GM19035 (cell line): ENCODE measurements at regions not wholly inside any gene's neighbourhood (a gene's known extent, or its start where the extent isn't known, plus 50 kb on each side); places are given as distances from the start of the nearest gene placed in this dataset.
"Not testable (repeated sequence)": the region's sequence is repeated elsewhere in the genome, so short reads cannot be mapped to it uniquely, and the experiment has no call there.

Experiments used
- ATAC-seq: cut with Tn5 transposase; IDR thresholded peaks from one replicate; pipeline ENCODE4 v1.9.1; 2021; ENCODE audit not compliant: unreplicated experiment

DNA sequence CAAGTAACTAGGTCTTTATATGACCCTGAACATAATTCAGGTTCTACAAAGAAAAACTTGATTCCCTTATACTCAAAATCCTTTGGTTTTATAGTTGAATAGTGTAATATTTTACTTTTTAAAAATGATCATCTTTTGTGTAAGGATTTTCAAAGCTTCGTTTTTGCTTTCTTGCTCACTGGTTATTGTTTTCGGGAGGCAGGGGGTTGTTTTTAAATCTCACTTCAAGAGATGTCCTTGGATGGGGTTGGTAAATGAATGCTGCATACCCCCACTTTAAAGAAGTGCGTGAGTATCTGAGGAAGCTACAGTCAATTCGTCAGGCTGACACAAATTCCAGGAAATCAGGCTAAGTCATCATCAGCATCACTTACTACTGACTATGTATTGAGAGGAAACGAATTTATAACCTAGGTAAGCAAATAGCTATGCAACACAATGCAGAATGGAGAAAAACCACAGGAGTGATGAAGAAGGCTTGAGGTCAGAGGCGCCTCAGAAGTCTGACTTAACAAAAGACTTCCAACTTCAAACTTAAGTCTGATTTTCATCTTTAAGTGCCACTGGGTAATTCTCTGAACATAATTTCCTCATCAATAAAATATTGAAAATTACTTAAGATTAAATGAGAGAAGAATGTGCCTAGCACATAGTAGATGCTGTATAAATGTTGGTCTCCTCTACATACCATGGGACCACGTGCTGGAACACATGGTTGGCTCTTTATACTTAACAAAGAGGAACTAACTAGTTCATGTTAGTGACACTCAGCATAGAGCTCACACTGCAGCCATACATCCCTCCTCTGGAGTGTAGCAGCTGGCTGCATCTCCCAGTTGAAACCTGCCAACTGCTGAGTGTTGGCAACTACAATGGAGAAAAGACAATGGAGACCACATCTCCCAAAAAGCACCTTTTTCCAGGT is 106.0 kb upstream of the KIF2A start:
- no peak for ATAC-seq

DNA sequence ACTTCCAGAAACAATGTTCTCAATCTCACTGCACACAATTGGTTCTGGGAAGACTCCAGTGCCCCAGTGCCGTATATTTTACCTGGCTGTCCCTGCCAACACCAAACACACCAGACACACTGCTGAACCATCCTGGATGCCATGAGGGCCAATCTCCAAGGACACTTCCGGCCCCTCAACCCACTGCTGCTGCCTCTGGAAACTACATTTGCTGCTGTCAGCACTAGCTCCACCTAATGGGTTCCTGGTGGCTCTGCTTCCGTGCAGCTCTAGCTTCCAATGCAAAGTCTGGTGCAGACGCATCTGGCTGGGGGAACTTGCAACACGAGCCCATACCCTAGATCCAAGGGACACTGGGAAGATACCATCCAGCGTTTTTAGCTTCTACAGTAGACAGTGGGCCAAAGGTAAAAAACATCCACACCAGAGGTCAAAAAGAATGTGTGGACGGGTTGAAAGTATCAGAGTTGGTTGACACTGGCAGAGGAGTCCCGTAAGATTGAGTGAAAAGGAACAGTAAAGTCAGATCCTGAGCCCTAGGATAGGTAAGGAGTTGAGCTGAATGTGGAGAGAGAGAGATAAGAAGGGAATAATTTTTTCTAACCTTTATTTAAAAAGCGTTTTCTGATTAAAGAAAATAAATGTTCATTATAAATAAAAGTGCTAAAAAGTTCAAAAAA is 99.7 kb upstream of the KIF2A start:
- no peak for ATAC-seq

DNA sequence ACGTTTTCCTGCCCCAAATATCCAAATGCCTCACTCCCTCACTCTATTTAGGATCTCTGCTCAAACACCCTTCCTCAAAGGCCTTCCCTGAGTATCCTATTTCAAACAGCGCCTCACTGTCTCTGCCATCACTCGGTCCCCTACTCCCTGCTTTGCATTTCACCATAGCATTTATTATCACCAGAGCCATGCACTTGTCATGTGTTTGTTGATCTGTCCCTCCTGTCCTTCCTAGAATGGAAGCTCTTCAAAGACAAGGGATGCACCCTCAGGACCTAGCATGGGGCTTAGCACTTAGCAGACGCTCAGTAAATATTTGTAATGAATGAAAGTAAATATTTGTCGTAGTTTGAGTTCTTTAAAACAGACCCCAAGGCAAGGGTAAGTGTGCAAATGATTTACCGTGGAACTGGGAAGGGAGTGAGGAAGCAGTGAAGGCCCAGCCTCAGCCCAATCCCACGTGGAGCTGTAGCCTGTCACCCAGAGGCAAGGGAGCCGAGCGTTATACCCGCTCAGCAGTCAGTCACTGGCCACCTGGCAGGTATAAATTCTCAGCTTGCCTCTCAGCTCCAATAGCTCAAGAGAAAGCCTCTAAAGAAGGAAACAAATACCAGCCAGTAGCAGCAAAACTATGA is 97.7 kb upstream of the KIF2A start:
- ATAC-seq: no peak

DNA sequence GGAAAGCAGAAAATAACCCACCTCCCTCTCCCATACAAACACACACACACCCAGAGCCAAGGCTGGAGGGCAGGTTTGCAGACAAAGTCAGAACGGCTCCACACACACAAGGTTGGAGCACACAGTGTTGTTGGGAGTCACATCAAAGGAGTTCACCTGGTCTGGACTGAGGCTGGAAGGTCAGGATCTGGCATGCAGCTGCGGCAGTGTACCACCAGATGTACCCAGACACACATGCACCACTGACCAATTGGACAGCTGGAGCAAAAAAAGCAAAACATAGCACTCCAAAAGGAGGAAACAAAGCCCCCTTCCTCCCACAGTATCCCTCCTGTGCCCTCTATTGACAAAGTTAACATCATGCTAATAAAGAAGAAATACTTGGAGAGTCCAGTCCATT is 94.6 kb upstream of the KIF2A start:
- ATAC-seq: no peak

DNA sequence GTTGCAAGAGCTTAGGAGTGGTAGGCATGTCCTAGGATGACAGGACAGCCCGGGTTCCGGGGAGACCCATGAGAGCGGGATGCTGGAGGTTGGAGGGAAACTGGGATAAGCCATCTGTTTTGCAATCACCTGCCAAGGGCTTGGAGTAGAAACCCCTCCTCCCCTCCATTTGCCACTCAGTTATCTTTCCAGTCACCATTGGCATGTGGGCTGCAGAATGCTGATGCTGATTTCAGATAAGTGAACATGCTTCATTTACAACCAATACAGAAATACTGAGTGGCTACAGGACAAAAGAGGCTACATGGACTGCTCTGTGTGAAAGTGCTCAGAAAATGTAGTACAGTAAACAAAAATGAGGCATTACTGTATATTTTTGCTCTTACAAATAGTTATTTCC is 93.4 kb upstream of the KIF2A start:
- ATAC-seq: no peak

DNA sequence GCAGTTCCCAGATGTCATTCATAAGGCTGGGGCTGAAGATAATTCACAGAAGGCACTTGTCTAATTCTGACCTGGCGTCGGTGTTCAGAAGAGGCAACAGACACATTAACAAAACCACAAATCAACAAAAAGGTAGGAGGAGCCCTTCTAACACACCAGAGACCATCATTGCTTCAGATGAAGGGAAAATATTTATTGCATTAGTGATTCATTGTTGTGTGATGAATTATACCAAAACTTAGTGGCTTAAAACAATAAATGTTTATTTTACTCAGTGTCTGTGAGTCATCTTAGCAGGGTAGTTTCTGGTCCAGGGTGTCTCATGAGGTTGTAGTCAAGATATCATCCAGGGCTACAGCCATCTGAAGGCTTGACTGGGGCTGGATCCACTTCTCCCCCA is 91.3 kb upstream of the KIF2A start:
- no peak for ATAC-seq

DNA sequence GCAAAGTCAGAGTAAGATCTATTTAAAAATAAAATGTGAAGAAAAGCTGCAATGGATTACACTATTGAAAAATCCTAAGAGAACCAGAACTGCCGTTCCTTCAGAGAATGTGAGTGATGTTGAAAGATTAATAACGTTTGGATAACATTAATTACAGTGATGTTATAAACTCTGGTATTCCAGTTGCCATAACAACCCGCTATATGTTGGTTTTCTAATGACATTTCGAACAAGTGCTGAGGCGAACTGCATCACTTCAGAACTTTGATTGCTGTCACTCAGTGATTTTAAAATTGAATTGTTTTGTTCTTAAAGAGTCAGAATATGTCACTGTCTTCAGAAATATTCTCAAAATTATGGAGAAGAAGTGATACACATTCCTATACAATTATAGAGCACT is 89.4 kb upstream of the KIF2A start:
- ATAC-seq: not testable (repeated sequence)

DNA sequence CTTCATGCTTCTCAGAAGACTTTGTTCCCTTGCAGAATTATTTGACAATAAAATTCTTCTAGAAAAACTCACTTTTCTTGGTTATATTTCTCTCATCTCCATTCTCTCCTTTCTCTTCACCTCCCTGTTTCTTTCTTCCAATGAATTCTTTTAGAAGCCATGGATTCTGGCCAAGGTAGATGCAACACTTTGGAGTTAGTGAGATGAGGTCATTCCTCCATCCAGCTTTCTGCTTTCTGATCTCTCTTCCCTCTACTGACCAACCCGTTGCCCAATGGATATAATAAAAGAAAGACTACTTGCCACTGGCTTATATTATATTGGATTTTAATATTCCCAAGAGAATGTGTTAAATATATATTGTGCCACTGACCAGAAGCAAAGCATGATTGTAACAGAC is 88.9 kb upstream of the KIF2A start:
- ATAC-seq: not testable (repeated sequence)

DNA sequence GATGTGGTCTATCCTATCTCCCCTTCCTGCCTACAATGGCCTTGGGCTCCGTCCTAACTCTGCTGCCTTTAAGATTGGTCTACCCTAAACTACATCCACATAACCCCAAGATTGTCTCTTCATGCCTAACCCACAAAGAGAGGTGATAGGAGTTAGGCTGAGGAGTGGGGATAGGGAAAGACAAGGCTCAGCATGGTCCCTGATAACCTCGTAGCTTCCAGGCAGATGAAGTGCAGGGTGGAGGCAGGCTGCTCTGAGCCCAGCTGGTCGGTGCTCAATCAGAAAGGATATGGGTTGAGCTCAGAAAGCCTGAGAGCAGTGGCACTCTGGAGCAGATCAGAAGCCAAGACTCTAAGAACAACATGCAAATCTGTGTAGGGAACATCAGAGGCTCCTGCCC is 87.1 kb upstream of the KIF2A start:
- ATAC-seq: not testable (repeated sequence)

DNA sequence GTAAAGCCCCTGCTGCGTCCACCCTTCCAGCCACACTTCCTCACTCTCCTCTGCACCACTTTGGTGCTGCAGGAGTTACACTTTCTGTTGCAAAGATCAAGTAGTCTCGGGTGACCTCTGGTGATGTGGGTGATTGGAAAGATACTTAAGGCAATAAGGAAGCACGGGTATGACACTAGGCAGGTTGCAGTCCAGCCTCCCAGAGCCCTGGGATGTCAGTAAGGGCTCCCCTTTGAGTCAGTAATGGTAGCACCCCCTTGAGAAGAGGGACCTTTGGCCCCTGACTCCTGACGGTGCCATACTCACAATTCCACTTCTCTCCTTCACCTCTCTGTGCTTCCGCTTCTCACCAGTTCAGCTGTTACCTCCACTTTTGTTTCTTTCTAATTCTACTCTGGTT is 84.1 kb upstream of the KIF2A start:
- ATAC-seq: not testable (repeated sequence)

DNA sequence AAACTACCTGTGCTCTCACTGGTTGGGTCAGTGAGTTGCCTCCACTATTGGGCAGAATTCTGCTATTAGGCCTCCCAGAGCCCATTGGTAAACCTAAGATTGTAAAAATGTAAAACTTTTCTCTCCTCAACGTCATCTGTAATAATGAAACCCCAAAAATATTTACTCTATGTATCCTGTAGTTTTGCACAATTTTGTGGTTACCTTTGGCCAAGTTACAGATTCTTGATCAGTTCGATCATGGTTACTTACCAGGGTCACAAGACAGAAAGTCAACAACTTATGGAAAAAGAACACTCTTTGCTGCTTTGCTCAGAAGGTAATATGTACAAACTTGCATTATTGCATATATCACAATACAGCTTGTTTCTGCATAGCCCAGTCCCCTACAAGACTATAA is 83.7 kb upstream of the KIF2A start:
- ATAC-seq: not testable (repeated sequence)

DNA sequence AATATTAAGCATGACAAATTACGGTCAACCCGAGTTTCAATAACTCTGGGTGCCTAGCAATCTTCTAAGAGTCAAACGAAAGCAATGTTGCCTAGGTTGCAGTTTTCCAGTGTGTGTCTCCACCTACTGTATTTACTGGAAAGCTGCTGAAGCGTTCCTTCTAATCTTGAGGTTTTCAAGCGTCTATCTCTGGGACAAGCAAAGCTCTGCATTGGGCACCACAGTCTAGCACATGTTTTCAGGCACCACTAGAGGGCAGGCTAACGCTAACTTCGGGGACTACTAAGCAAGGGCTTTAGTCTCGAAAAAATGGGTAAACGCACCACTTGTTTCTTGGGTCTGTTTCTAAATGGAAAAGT is 82.7 kb upstream of the KIF2A start:
- peak; percentile 97 for ATAC-seq

DNA sequence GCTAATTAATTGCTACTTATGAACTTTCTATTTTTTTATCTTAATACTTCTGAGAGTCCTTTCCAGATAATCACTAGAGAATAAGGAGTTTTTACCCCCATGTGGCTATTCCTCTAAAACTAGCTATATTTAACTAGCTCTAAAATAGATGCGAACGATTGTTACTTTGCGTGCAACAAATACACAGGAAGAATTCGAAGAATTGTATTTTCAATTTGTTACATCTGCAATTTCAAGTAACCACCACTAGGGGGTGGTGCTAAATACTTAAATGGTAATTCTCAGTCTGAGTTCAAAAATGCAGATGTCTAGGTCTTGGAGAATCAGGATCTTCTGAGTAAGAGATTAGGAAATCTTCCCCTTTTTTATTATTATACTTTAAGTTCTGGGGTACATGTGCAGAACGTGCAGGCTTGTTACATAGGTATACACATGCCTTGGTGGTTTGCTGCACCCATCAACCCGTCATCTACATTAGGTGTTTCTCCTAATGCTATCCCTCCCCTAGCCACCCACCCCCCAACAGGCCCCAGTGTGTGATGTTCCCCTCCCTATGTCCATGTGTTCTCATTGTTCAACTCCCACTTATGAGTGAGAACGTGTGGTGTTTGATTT is 80.9 kb upstream of the KIF2A start:
- ATAC-seq: not testable (repeated sequence)

DNA sequence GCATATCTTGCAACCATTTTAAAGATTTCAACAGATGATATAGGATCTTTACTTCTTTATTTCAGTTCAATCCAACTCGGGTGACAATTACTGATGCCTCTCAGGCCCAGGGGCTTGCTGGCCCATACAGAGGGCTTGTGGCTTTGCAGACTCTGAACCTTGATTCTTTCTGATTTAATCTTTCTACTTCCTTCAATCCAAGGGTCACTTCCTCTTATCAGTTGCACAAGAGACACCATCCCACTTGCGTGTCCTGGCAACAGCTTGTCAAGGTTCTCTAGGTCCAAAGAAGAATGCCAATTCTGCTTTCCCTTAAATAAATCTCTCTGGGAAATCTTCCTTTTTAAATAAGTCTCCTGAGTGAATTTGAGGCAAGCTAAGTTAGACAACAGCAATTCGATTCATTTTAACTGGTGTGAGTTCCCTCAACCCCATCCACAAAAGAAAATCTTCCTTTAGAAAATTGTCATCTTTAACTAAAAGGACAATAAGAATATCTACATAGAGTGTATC is 75.1 kb upstream of the KIF2A start:
- ATAC-seq: not testable (repeated sequence)

DNA sequence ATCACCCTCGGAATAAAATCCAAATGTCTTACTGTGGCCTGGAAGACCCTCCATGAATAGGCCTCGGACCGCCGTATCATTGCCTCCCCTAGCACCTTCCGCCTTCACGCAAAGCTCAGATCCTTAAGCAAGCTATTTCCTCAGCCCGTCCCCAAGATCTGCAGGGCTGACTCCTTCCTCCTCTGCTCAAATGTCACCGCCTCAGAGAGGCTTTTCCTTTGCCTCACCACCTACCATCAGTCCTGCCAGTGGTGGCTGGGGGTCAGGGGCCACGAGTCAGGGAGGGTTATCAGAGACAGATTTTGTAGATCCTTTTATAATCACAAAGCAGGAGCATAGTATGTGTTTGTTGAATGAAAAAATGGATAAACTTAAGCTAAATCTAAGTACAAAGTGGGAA is 74.4 kb upstream of the KIF2A start:
- ATAC-seq: no peak

DNA sequence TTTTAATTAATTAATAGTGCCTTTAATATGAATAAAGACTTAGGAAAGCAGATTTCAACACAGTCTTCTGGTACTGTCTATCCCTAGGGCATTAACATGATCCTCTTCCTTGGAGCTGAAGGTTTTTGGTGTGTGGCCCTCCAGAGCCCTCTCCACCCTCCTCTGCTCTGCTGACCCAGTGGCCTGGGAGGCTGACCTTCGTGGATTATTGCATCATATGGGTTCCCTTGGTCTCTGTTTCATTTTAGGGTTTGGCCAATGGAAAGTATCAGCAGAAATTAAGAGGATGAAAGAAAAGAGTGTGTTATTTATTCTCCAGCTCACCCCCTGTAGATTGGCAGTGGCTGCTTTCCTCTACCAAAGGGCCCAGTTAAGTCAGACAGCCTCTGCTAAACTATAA is 73.8 kb upstream of the KIF2A start:
- not testable (repeated sequence) for ATAC-seq

DNA sequence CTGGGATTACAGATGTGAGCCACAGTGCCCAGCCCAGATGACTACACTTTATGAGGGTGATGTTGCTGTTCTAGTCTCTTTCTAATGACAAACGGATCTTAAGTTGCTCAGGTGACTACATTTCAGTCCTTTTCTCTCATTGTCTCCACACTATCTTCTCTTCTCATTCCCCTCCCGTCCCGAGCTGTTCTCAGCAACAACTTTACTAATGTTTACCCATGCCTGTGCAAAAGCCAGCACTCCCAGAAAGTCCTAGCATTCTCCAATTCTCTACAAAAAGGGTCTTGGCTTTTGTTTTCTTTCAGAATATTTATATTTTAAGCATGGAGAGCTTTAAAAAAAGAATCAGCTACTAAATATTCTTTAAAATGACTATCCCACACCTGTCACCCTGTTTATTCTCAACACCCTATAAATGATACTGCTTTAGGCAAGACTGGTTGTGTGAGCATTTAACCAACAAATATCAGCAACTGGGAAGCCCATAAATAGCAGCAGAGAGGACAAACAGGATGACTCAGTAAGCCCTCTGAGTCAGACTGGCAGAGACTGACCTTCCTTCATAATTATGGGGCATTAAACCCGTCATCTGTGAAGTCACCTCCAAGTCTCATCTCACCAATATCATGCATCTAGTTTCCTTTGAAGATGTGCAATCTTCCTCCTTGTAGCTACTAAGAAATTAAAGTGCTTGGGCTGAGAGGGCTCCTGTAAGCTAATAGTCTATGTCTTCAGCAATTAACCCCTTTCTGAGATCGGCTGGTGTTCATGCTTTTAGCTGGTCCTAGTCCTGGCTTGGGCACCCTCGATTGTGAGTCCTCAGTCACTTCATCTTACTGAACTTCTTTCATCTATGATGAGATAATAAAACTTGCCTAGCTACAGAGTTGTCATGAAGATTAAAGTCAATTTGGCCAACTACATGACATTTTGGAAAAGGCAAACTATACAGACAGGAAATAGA is 72.6 kb upstream of the KIF2A start:
- peak; percentile 55 for ATAC-seq

DNA sequence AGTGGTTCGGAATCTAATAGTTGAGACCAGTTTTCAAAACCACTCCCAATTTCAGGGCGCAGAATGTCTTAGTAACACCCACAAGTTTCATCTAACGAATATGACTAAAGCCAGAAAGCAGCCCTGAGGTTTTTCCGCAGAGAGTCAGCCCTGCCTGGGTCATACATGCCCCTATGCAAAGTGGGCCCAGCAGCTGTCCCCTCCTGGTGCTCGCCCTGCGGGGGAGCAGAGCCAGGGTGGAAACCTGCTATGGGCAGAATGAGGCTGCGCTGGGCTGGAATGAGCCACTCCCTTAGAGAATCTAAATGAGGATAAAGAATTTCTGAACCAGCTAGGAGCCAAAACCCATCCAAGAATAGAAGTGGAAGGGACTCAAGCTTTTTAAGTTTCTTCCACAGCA is 69.4 kb upstream of the KIF2A start:
- ATAC-seq: peak; percentile 53

DNA sequence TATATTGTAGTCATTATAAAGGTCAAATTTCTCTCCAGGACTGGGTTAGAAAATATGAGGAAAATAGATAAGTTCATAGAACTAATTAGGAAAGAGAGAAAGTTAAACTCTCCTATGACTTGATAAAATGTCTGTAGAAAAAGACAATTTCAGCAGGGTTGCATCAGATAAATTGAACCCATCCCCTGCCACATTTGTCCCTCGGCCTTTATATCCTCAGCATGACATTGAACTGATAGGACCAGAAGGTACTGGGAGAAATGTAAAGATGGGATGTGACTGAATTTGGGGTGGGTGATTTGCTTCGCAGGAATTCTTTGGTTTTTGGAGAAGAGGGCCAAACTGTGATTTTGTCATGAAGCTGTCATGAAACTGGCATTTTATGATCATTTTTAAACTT is 68.1 kb upstream of the KIF2A start:
- not testable (repeated sequence) for ATAC-seq

DNA sequence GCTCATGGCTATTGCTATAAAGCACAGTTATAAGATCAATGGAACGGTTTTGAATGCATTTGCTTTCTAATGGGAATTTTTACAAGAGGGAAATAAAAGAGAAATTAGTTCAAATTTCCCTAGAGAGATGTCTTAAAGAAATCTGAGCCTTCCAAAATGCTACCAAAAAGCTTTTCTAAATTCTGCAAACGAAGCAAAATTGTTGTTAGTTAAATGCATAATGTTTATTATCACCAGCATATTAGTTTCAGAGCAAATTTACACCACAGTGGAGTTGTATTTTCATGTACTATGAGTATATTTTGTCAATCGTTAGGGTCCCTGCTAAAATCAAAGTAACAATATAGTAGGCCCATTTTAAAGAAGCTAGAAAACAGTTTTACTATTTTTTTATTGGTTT is 67.4 kb upstream of the KIF2A start:
- ATAC-seq: not testable (repeated sequence)
